NCI-H2196 treated with DMSO at 0.1 percent for 48 hours (cell line): ENCODE measurements at regions not wholly inside any gene's neighbourhood (a gene's known extent, or its start where the extent isn't known, plus 50 kb on each side); places are given as distances from the start of the nearest gene placed in this dataset.

Experiments used
- DNase-seq: peaks from one replicate; lab custom pipeline; 2025; ENCODE audit not compliant: unreplicated experiment; lab: John Stamatoyannopoulos, UW

- no peak for DNase-seq
Measured at GRCh38 chr10:4137299-4137698, 352.3 kb upstream of the KLF6 start.

GRCh38 chr10:4136121-4136520, 351.1 kb upstream of the KLF6 start:
- no peak for DNase-seq

GRCh38 chr10:4132216-4132556, 347.2 kb upstream of the KLF6 start:
- DNase-seq = no peak

- no peak for DNase-seq
Measured at GRCh38 chr10:4131407-4132215, 346.6 kb upstream of the KLF6 start.

- no peak for DNase-seq
Measured at GRCh38 chr10:4130685-4131084, 345.7 kb upstream of the KLF6 start.

GRCh38 chr10:4129866-4130477, 345.0 kb upstream of the KLF6 start:
- no peak for DNase-seq

- DNase-seq = no peak
Measured at GRCh38 chr10:4127518-4128315, 342.7 kb upstream of the KLF6 start.

- DNase-seq = no peak
Measured at GRCh38 chr10:4125776-4126175, 340.8 kb upstream of the KLF6 start.

GRCh38 chr10:4121502-4122380, 336.7 kb upstream of the KLF6 start:
- DNase-seq = no peak

- no peak for DNase-seq
Measured at GRCh38 chr10:4120096-4120853, 335.3 kb upstream of the KLF6 start.

GRCh38 chr10:4119107-4119506, 334.1 kb upstream of the KLF6 start:
- DNase-seq = no peak

- no peak for DNase-seq
Measured at GRCh38 chr10:4117604-4118003, 332.6 kb upstream of the KLF6 start.

- DNase-seq = no peak
Measured at GRCh38 chr10:4111643-4112042, 326.6 kb upstream of the KLF6 start.

- DNase-seq = no peak
Measured at GRCh38 chr10:4109469-4109868, 324.5 kb upstream of the KLF6 start.

- DNase-seq = no peak
Measured at GRCh38 chr10:4108693-4109092, 323.7 kb upstream of the KLF6 start.

GRCh38 chr10:4107285-4107851, 322.4 kb upstream of the KLF6 start:
- DNase-seq = no peak

GRCh38 chr10:4103603-4104002, 318.6 kb upstream of the KLF6 start:
- DNase-seq = no peak

GRCh38 chr10:4102802-4103344, 317.9 kb upstream of the KLF6 start:
- no peak for DNase-seq

GRCh38 chr10:4101918-4102654, 317.1 kb upstream of the KLF6 start:
- no peak for DNase-seq
